Glomerular endothelial cell (primary cell): ENCODE measurements at regions not wholly inside any gene's neighbourhood (a gene's known extent, or its start where the extent isn't known, plus 50 kb on each side); places are given as distances from the start of the nearest gene placed in this dataset.

Experiments
- DNase-seq: peaks from one replicate; pipeline ENCODE4 v3.0.0-alpha.2; 2011; ENCODE audit warnings: low read depth, low spot score; ENCODE audit errors: extremely low read depth

DNA sequence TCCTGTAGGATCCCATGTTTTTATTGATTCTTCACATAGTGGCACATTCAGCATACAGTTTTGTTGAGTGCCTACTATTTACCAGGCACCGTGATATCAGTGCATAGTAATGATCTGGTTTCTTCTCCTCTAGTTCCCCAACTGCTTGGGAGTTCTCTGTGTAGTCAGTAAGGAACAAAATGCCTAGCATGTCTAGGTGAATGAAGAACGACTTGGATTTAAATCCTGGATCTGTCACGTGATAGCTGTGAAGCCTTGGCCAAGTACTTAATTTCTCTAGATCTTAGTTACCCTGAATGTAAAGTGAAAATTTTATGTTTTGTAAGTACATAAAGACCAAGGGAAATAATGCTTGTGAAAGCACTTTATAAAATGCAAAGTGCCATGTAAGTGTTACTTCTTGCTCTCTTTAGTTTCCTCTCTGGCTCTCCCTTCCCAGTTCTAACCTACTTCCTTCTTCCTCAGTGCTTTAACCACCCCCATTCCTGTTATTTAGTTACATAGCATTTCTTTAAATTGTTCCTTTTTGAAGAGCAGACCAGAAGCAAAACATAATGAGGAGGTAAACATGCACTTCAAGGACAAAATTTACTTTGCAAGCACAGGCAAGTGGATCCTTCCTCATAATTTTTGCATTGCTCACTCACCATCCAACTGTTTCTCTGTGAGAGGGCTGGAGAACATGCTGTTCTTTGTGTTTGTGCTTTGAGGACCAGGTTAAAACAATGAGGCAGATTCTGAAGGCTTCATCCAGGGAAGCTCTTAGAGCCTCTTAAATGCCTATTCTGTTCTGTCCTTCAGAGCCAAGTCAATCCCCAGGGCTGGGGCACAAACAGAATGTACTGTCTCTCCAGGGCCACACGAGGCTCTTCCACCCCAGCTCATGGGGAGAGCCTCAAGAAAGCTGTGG is 353.9 kb upstream of the TENM4 start:
- no peak for DNase-seq

DNA sequence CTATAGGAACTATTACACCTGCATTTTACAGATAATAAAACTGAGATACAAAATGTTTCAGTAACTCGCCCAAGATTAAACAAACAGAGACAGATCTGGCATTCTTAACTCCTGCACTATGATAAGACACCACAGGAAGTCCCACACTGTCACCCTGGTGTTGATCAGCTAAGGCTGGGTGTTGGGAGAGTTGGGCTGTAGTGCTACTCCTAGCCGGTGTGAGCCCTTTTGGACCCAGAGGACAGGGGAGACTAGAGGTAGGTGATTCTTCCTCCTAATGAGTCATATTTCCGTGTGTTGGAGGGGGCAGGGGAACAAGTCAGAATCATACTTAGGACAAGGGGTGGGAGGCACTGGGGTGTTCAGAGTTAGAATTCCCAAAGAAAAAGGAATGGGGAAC is 353.2 kb upstream of the TENM4 start:
- DNase-seq: no peak

DNA sequence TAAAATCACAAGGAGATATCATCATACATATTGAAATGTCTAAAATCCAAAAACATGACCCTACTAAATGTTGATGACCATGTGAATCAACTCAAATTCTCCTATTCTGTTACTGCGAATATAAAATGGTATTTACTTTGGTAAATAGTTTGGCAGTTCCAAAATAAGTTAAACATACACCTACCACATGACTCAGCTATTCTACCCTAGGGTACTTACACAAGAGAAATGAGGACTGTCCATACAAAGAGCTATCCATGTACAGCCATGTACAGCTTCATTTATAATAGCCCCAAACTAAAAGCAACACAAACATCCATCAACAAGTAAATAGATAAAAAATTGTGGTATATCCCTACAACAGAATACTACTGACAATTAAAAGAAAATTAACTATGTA is 346.1 kb upstream of the TENM4 start:
- DNase-seq: no peak

DNA sequence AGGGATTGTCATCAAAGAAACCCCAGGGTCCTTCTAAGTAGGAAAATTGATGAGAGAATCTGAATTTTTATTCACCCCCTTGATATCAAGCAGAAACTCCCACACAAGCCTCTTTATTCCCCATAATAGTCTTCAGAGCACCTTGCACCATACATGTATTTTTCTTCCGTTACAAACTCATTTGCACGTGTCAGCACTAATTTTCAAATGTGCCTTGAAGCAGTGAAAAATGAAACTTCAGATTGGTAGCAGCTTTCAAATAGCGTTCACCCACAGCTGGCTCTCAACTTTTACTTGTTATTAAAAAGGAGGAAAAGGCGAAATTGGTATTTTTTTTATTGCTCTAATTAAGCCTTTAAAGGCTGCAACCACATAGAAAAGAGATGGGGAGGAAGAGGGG is 343.0 kb upstream of the TENM4 start:
- DNase-seq: no peak

DNA sequence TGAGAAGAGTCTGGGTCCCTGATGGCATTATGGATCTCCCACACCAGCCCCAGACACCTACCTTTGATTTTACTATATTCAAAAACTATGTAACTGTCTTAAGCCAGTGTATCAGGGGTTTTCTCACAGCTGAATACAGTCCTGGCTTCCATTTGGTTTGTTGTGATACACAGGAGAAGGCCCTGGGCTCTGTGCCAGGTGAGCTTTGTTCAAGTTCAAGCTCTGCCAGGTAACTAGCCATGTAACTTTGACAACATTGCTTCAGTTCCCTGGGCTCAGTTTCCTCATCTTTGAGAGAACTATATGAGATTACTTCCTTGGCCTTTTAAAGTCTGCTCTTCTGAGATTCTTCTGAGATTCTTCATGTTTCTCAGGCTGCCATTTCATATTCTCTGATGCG is 327.5 kb upstream of the TENM4 start:
- no peak for DNase-seq

DNA sequence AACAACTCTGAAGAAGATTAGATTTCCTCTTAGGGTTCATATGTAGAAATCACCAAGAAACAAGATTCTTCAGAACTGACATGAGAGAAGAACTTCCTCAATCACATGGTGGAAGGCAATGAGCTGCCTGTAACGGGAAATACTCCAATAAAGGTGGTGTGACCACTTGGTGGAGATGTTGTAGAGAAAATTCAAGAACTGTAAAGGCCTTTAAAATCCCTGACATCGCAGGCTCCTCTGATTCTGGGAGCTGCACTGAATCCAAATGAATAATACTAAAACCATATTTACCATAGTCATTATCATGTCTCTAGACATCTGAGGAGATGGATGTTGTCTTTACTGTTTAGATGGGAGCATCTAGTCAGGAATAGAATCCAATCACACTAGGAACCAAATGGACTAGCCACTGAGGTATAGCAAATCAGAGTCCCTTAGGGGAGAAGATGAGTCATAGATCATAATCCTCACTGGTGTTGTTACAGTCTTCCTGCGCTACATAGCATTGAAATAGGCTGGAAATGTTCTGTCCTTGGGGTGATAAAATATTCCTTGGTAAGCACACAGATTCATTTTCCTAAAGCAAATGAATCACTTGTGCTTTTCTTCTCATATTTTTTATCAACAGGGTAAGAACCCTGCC is 321.6 kb upstream of the TENM4 start:
- DNase-seq: no peak

DNA sequence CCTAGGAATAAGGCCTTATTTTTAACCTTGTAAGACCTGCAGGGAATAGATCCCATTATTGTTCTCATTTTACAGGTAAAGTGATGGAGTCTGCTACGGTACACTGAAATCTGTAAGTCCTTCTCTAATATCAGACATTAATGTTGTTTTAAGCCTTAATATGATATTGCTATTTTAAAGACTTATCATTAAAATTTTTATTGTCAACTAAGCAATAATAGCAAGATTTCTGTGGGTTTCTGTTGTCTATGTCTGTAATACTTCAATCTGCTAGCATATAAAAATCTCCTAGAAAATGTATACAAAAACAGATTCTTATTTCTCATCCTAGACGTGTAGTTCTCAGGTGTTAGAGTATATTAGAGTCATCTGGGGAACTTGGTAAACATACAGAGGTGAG is 317.5 kb upstream of the TENM4 start:
- no peak for DNase-seq

DNA sequence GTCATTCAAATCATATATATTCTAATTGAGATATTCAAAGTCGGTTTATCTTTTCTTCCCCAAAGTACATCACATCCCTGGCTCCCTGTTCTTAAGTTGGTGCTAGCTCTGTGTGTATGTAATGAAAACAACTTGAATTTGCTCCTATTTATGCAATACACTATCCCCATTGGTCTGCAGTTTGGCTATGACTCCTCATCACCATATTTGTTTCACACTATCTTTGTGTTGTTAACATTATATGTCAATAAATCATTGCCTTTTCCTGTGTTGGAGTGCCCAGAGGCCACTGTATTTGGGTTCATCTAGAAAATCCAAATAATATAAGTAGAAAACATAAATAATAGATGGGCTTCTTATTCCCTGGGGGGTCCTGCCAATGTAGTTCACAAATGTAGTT is 306.6 kb upstream of the TENM4 start:
- DNase-seq: no peak

DNA sequence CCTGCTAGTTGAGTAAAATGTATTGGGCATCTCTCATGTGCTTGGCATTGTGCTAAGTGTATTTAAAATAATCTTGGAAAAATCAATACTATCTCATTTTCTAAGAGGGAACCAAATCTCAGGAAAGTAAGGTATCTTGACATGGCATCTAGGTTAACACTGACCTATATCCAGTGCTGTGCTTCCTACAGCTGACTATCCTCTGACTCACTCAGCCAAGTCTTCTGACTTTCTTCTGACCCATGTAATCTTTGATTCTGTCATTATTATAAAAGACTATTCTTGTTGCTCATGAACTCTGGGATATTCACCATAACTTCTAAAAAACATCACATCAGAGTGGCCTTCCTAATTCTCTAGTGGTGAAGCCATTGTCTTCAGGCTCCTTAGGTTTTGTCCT is 304.1 kb upstream of the TENM4 start:
- no peak for DNase-seq

DNA sequence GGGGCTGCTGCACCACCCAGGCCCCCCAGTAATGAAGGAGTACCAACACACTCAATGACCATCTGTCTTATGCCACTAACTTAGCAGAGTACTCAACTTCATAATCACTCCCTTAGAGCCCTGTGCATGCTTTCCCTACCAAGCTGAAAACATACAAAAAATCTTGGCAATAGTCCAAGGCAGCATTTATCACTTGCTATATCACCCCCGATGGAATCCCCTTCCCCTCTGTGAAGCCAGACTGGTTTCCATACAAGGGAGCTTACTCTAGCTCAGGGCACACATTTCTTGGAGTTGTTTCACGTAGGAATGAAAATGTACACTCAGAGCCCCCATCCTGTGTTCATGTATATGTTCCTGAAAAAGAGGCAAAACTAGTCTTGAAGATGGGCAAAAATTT is 301.3 kb upstream of the TENM4 start:
- no peak for DNase-seq

DNA sequence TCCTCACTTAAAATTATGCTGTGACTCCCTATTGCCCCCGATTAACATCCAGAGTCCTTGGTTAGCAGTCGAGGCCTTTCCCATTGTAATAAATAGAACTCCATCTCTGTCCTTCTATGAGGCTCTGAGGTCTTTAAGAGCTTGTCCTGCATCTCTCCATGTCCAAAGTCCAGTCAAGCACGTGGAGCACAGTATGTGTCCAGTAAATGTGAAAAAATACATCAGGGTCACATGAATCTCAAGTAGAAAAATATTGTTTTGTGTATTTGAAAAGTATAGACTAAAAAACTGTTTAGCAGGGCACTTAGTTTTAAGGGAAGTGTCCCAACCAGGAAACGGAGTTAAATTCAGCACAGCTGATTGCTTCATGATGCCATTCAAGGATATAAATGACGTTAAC is 298.8 kb upstream of the TENM4 start:
- no peak for DNase-seq

DNA sequence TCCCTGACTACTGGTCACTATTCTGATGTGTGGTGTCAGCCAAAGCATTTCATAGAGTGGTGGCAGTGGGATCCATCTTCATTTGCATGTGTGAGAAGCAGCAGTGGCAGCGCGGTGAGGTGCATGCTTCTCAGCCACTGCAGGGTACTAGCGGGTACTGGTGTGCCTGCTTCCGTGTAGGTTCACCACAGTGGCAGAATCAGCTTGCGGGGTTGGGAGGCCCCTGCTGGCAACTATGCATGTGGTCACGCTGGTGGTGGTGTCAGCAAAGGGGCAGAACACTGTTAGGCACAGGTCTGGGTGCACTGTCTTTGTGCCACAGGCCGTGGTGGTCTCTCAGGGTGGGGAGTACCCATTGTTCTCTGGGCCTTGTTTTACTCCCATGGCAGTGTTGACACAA is 286.4 kb upstream of the TENM4 start:
- DNase-seq: no peak

DNA sequence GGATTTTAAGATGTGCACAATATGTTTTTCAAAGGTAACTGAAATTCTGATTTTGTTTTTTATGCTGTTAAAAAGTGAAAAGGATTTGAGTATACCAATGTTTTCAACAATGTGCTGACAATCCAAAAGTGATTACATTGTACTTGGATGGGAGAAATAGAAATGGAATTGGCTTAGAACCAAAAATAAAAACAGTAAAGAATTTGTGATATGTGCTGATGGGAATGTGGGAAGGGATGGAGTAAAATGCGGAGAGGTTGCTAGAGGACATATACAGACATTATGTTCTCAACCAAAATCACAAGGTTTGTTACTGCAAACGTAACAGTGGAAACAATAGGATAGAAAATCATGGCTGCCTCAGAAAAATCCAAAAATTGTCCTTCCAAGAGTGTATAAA is 279.3 kb upstream of the TENM4 start:
- DNase-seq: no peak

DNA sequence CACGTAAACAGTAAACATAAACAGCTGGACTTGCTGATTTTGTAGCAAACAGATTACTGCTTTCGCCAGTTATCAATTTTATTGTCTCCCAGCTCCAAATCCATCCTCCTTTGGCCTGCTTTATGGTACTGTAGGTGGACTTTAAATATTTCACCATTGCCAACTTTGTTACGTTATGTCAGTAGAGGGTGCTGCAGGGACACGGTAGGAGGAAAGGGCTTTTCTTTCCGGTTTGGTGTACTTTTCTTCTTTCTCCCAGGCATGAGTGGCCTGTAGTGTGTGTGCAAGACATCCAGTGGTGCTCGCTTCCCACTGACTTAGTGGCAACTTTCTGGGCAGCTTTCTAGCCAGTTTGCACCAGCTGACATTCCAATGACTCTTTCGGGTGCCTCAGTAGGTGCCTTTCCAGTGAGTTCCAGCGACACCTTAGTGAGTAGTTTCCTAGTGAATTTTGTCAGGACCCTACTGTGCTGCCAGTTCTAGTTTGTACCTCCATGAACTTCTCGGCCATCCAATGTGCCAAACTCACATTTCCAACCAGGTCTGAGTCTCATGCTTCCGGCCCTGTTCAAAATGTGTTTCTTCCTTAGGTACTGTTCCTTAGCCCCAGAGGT is 267.6 kb upstream of the TENM4 start:
- no peak for DNase-seq

DNA sequence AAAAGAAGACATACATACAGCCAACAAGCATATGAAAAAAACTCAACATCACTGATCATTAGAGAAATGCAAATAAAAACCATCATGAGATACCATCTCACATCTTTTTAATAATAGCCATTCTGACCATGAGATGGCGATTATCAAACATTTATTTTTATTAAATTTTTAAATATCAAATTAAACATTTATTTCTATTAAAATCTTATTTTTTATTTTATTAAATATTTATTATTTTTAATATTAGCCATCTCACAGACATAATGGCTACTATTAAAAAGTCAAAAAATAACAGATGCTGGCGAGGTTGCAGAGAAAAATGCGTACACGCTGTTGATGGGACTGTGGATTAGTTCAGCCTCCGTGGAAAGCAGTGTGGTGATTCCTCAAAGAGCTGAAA is 264.8 kb upstream of the TENM4 start:
- no peak for DNase-seq

DNA sequence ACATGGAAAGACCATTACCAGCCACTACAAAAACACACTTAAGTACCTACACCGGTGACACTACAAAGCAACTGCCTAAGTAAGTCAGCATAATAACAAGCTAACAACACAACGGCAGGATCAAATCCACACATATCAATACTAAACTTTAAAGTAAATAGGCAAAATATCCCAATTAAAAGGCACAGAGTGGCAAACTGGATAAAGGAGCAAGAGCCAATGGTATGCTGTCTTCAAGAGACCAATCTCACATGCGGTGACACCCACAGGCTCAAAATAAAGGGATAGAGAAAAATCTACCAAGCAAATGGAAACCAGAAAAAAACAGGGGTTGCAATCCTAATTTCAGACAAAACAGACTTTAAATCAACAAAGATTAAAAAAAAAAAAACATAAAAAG is 261.5 kb upstream of the TENM4 start:
- DNase-seq: no peak

DNA sequence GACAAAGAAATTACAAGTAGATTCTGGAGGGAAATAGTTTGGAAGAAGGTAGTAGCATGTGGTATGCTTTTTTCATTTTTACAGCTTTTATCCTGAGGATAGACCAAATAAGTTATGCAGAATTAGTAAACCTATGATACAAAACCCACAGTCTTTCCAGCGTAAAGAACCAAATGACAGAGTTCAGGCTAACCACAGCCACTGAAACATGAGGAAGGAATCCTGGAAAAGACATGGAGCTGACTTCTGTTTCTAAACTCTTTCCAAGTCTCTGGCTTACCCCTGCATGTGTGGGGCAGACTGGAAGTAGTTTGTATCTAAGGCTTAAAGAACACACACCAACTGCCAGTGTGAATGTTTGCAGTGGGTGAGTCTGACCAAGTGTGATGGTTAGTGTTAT is 258.4 kb upstream of the TENM4 start:
- DNase-seq: no peak

DNA sequence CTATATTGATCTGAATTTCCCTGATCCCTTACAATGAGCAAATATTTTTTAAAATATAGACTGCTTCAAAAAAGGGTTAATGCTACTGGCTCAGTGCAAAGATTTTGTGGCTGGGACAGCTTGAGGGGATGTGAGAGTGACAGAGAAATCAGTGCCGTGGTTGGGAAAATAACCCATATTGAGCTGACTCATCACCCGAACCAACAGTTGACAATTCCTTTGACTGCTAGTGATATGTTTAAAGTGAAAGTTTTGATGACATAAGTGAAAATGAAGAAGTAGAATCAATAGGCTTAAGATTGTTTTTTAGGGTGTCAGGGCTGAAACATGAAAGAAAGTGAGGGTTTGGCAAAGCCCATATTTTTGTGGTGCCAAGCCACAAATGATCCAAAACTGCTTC is 257.1 kb upstream of the TENM4 start:
- no peak for DNase-seq

DNA sequence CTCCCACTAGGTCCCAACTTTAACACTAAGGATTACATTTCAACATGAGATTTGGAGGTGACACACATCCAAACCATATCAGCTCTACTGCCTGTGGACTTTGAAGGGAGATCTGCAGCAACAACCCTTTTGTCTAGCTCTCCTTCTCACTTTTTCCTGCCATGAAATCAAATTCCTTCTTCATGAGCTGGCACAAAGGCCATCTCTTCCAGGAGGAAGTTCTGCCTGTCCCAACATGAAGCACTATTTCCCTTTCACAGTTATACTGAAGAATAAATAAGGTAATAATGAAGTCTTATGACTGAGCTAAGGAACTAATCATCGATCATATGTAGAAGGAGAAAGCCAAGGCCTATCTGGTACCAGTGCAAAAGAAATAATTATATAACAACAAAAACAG is 253.5 kb upstream of the TENM4 start:
- no peak for DNase-seq

DNA sequence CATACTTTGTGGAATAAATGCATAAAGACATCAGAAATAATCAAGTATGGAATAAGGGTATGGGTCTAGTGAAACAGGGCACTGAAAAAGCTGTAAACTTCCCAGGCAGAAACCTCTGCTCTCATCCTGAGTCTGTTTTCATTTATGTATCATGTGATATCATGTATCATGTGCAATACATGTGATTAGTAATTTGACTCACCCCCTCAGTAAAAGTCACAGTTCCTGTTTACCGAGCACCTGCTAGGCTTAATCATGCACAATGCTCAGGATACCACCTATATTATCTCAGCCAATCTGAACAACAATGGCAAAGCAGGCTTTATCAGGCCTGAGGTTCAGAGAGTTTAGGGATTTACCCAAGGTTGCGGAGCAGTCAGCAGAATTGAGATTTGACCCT is 250.6 kb upstream of the TENM4 start:
- DNase-seq: no peak

DNA sequence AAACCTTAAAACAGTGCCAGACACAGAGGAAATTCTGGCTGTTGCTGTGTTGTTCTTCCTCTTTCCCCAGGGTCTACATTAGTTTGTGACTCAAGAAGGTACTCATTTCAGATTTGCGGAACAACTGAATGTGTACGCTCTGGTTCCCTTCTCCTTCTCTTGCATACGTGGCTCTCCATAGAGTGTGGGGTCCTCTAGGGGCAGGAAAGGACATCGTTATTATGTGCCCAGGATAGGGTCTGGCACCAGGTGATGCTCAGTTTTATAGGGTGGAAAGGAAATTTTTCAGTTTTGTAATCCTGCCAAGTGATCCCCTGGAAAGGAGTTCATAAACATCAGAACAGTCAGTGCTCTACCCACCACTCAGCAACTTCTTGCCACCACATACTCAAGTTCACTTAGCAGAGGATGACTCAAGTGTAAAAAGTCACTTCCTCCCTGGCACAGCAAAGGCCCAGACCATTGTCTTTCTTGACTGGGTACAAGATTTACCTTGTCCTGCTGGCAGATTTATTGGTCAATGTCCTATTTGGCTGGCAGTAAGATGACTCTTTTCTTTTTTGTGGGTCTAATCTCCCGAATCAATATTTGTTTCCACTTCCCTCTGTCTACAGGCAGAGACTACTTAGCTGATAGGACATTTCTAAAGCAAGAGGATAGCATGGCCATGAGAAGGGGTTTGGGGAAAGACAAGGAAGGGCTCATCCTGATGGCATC is 246.0 kb upstream of the TENM4 start:
- no peak for DNase-seq
